MM.1S (cell line): ENCODE measurements at regions not wholly inside any gene's neighbourhood (a gene's known extent, or its start where the extent isn't known, plus 50 kb on each side); places are given as distances from the start of the nearest gene placed in this dataset.
"Not testable (repeated sequence)": the region's sequence is repeated elsewhere in the genome, so short reads cannot be mapped to it uniquely, and the experiment has no call there.

Experiments
- DNase-seq: peaks from one replicate; pipeline ENCODE4 v3.0.0-alpha.2; 2015
- H2AFZ ChIP-seq: fragments of 300-600 bp; sonication (generic); 2 replicates; pipeline ENCODE4 v1.6.0; 2016; ENCODE audit warnings: antibody characterized with exemption, low read length
- H3F3A ChIP-seq: fragments of 300-600 bp; sonication (generic); 2 replicates; pipeline ENCODE4 v1.6.1; 2016; ENCODE audit warnings: mild to moderate bottlenecking, antibody characterized with exemption, low read length, moderate library complexity, mixed read lengths; ENCODE audit not compliant: insufficient read depth
- H3K27ac ChIP-seq: fragments of 300-600 bp; sonication (generic); 2 replicates; pipeline ENCODE4 v1.5.1; 2016; ENCODE audit warnings: mild to moderate bottlenecking, low read length
- H3K27me3 ChIP-seq: fragments of 300-600 bp; sonication (generic); replicated peaks from 2 replicates; pipeline ENCODE4 v1.6.0; 2016; ENCODE audit warnings: low read length; ENCODE audit not compliant: insufficient read depth
- H3K36me3 ChIP-seq: fragments of 300-600 bp; sonication (generic); replicated peaks from 2 replicates; pipeline ENCODE4 v1.6.1; 2016; ENCODE audit warnings: mild to moderate bottlenecking, low read length, mixed read lengths; ENCODE audit not compliant: insufficient read depth
- H3K4me1 ChIP-seq: fragments of 300-600 bp; sonication (generic); 2 replicates; pipeline ENCODE4 v1.6.1; 2016; ENCODE audit warnings: low read length, mixed read lengths
- H3K4me2 ChIP-seq: fragments of 300-600 bp; sonication (generic); 2 replicates; pipeline ENCODE4 v1.6.0; 2016; ENCODE audit warnings: low read depth, low read length
- H3K4me3 ChIP-seq: fragments of 300-600 bp; sonication (generic); 2 replicates; pipeline ENCODE4 v1.5.1; 2016; ENCODE audit warnings: low read length, mixed read lengths
- H3K79me2 ChIP-seq: fragments of 300-600 bp; sonication (generic); 2 replicates; pipeline ENCODE4 v1.6.1; 2016; ENCODE audit warnings: mixed run types, low read length, mixed read lengths
- H3K9ac ChIP-seq: fragments of 300-600 bp; sonication (generic); 2 replicates; pipeline ENCODE4 v1.6.1; 2016; ENCODE audit warnings: low read length, mixed read lengths
- H3K9me2 ChIP-seq: fragments of 300-600 bp; sonication (generic); replicated peaks from 2 replicates; pipeline ENCODE4 v1.6.1; 2016; ENCODE audit warnings: mild to moderate bottlenecking, low read length, mixed read lengths; ENCODE audit not compliant: insufficient read depth
- H3K9me3 ChIP-seq: fragments of 300-600 bp; sonication (generic); replicated peaks from 2 replicates; pipeline ENCODE4 v1.6.1; 2016; ENCODE audit warnings: mild to moderate bottlenecking, low read length, mixed read lengths; ENCODE audit not compliant: insufficient read depth
- H4K20me1 ChIP-seq: fragments of 300-600 bp; sonication (generic); 2 replicates; pipeline ENCODE4 v1.6.1; 2016; ENCODE audit warnings: mild to moderate bottlenecking, low read length, moderate library complexity, mixed read lengths; ENCODE audit not compliant: insufficient read depth
- CTCF ChIP-seq: fragments of 300-600 bp; sonication (generic); IDR thresholded peaks from 2 replicates; pipeline ENCODE4 v1.5.1; 2016; ENCODE audit warnings: antibody characterized with exemption, low read length, mixed read lengths
- EZH2 ChIP-seq: fragments of 300-600 bp; sonication (generic); optimal IDR thresholded peaks from 2 replicates; pipeline ENCODE3; 2017; ENCODE audit warnings: low read depth, mild to moderate bottlenecking, antibody characterized with exemption, low read length, mixed read lengths
- EZH2phosphoT487 ChIP-seq: fragments of 300-600 bp; sonication (generic); IDR thresholded peaks from 2 replicates; pipeline ENCODE4 v1.6.1; 2018; ENCODE audit warnings: antibody characterized with exemption, low read length

GRCh38 chr1:200487650-200488049 lies 77.8 kb upstream of the ZNF281 start:
- no peak overlapping the region for H2AFZ ChIP-seq
- H3K27ac ChIP-seq: no peak overlapping the region
- no peaks in the 10 kb centered on the region for H3K9me3 ChIP-seq
- H3K27me3 ChIP-seq: no peaks in the 10 kb centered on the region
- no peak for DNase-seq
- no peaks in the 10 kb centered on the region for H3K36me3 ChIP-seq
- H3K79me2 ChIP-seq: no peaks in the 10 kb centered on the region
- TF ChIP-seq EZH2phosphoT487 (no peak), EZH2 (no peak), CTCF (no peak)
- no peak overlapping the region for H3K4me2 ChIP-seq
- no peak overlapping the region for H3K4me3 ChIP-seq
- H3K4me1 ChIP-seq: no peaks in the 10 kb centered on the region
- no peaks in the 10 kb centered on the region for H3F3A ChIP-seq
- H3K9ac ChIP-seq: no peak overlapping the region
- no peaks in the 10 kb centered on the region for H4K20me1 ChIP-seq
- H3K9me2 ChIP-seq: no peaks in the 10 kb centered on the region

- Histone ChIP-seq H3K4me2 (no peak overlapping the region), H3K79me2 (no peaks in the 10 kb centered on the region), H4K20me1 (no peaks in the 10 kb centered on the region), H3K36me3 (no peaks in the 10 kb centered on the region), H3F3A (no peaks in the 10 kb centered on the region), H3K9me3 (no peaks in the 10 kb centered on the region), H3K4me3 (no peak overlapping the region), H3K4me1 (no peaks in the 10 kb centered on the region), H2AFZ (no peak overlapping the region), H3K27me3 (no peaks in the 10 kb centered on the region), H3K27ac (no peak overlapping the region), H3K9ac (no peak overlapping the region), H3K9me2 (no peaks in the 10 kb centered on the region)
- no peak for DNase-seq
- TF ChIP-seq EZH2phosphoT487: no peak
- no peak for TF ChIP-seq EZH2
- no peak for TF ChIP-seq CTCF
Measured at GRCh38 chr1:200486634-200487033, 76.8 kb upstream of the ZNF281 start.

GRCh38 chr1:200484438-200484946 lies 74.7 kb upstream of the ZNF281 start:
- H3K4me1 ChIP-seq, H3K9me2 ChIP-seq, H3K9me3 ChIP-seq, H3K4me3 ChIP-seq, H3K36me3 ChIP-seq, H3F3A ChIP-seq, H2AFZ ChIP-seq, H4K20me1 ChIP-seq, H3K79me2 ChIP-seq, DNase-seq, H3K27ac ChIP-seq, H3K27me3 ChIP-seq, H3K9ac ChIP-seq, H3K4me2 ChIP-seq: not testable (repeated sequence)

- H3K4me2 ChIP-seq: no peak overlapping the region
- H3K79me2 ChIP-seq: no peaks in the 10 kb centered on the region
- no peaks in the 10 kb centered on the region for H3K9me2 ChIP-seq
- no peak overlapping the region for H3K9ac ChIP-seq
- no peak overlapping the region for H3K4me3 ChIP-seq
- H3K27me3 ChIP-seq: no peaks in the 10 kb centered on the region
- H3K27ac ChIP-seq: no peak overlapping the region
- TF ChIP-seq EZH2 (no peak), EZH2phosphoT487 (no peak)
- no peak overlapping the region for H2AFZ ChIP-seq
- no peaks in the 10 kb centered on the region for H3K36me3 ChIP-seq
- DNase-seq: no peak
- H3K9me3 ChIP-seq: no peaks in the 10 kb centered on the region
- no peaks in the 10 kb centered on the region for H3F3A ChIP-seq
- H4K20me1 ChIP-seq: no peaks in the 10 kb centered on the region
- no peaks in the 10 kb centered on the region for H3K4me1 ChIP-seq
Measured at GRCh38 chr1:200483491-200484143, 73.8 kb upstream of the ZNF281 start.
